Neural cell (in vitro differentiated cells): ENCODE measurements at regions not wholly inside any gene's neighbourhood (a gene's known extent, or its start where the extent isn't known, plus 50 kb on each side); places are given as distances from the start of the nearest gene placed in this dataset.

Source experiments
- H2AFZ ChIP-seq: fragments of 200-600, 300-800 bp; sonication (generic), shearing (Covaris generic); 2 replicates; pipeline ENCODE4 v1.6.0; 2014; ENCODE audit warnings: low read depth, mild to moderate bottlenecking, antibody characterized with exemption, low read length, moderate library complexity
- H3F3A ChIP-seq: fragments of 200-600 bp; shearing (Covaris generic); 2 replicates; pipeline ENCODE4 v1.6.1; 2016; ENCODE audit warnings: mild to moderate bottlenecking, moderate library complexity, mixed read lengths, antibody characterized with exemption, low read length; ENCODE audit not compliant: insufficient read depth, poor library complexity, severe bottlenecking
- H3K27ac ChIP-seq: fragments of 200-600, 300-800 bp; sonication (generic), shearing (Covaris generic); 2 replicates; pipeline ENCODE4 v1.5.1; 2014; ENCODE audit warnings: mild to moderate bottlenecking, low read length, moderate library complexity
- H3K27me3 ChIP-seq: fragments of 300-800, 200-600 bp; sonication (generic), shearing (Covaris generic); 2 replicates; pipeline ENCODE4 v1.6.0; 2014; ENCODE audit warnings: mild to moderate bottlenecking, low read depth, low read length, moderate library complexity; ENCODE audit not compliant: insufficient read depth
- H3K36me3 ChIP-seq: fragments of 300-800, 200-600 bp; sonication (generic), shearing (Covaris generic); 2 replicates; pipeline ENCODE4 v1.5.1; 2014; ENCODE audit warnings: mild to moderate bottlenecking, antibody characterized with exemption, low read length, moderate library complexity; ENCODE audit not compliant: insufficient read depth
- H3K4me2 ChIP-seq: fragments of 300-800, 200-600 bp; sonication (generic), shearing (Covaris generic); 2 replicates; pipeline ENCODE4 v1.6.0; 2014; ENCODE audit warnings: mild to moderate bottlenecking, low read length
- H3K4me3 ChIP-seq: fragments of 300-800, 200-600 bp; sonication (generic), shearing (Covaris generic); 2 replicates; pipeline ENCODE4 v1.5.1; 2014; ENCODE audit warnings: mild to moderate bottlenecking, low read length, moderate library complexity
- H3K79me2 ChIP-seq: fragments of 200-600 bp; shearing (Covaris generic); replicated peaks from 2 replicates; pipeline ENCODE4 v1.6.0; 2014; ENCODE audit warnings: mild to moderate bottlenecking, low read length, moderate library complexity; ENCODE audit not compliant: insufficient read depth
- H3K9ac ChIP-seq: fragments of 300-800, 200-600 bp; sonication (generic), shearing (Covaris generic); 2 replicates; pipeline ENCODE4 v1.6.1; 2016; ENCODE audit warnings: mild to moderate bottlenecking, low read length, mixed read lengths
- H3K9me2 ChIP-seq: fragments of 200-600 bp; shearing (Covaris generic); 2 replicates; pipeline ENCODE4 v1.6.1; 2016; ENCODE audit warnings: mild to moderate bottlenecking, low read length, mixed read lengths; ENCODE audit not compliant: insufficient read depth
- H3K9me3 ChIP-seq: fragments of 200-600, 300-800 bp; sonication (generic), shearing (Covaris generic); 2 replicates; pipeline ENCODE4 v1.6.1; 2016; ENCODE audit warnings: mild to moderate bottlenecking, mixed run types, low read length, moderate library complexity, mixed read lengths
- H4K20me1 ChIP-seq: fragments of 200-600 bp; shearing (Covaris generic); 2 replicates; pipeline ENCODE4 v1.6.1; 2016; ENCODE audit warnings: mild to moderate bottlenecking, mixed run types; ENCODE audit not compliant: insufficient read depth
- EP300 ChIP-seq: fragments of 450-650 bp; conservative IDR thresholded peaks from 2 replicates; pipeline ENCODE4 v1.6.1; 2014; ENCODE audit warnings: antibody characterized with exemption, mild to moderate bottlenecking, moderate library complexity; ENCODE audit not compliant: poor library complexity, severe bottlenecking
- EZH2 ChIP-seq: fragments of 200-600, 300-800 bp; shearing (Covaris generic), sonication (generic); IDR thresholded peaks from 2 replicates; pipeline ENCODE4 v1.6.1; 2014; ENCODE audit warnings: antibody characterized with exemption, low read length, borderline replicate concordance, mild to moderate bottlenecking; ENCODE audit not compliant: insufficient read depth, poor library complexity, severe bottlenecking
- MXI1 ChIP-seq: fragments of 450-650 bp; conservative IDR thresholded peaks from 2 replicates; pipeline ENCODE4 v1.6.1; 2014; ENCODE audit warnings: antibody characterized with exemption, mild to moderate bottlenecking; ENCODE audit not compliant: poor library complexity, severe bottlenecking
- POLR2AphosphoS5 ChIP-seq: IDR thresholded peaks from 2 replicates; pipeline ENCODE4 v1.6.1; 2012
- RAD21 ChIP-seq: fragments of 450-650 bp; conservative IDR thresholded peaks from 2 replicates; pipeline ENCODE4 v1.6.1; 2014; ENCODE audit warnings: antibody characterized with exemption, mild to moderate bottlenecking, moderate library complexity
- SMC3 ChIP-seq: fragments of 450-650 bp; conservative IDR thresholded peaks from 2 replicates; pipeline ENCODE4 v1.6.1; 2014; ENCODE audit warnings: antibody characterized with exemption, mild to moderate bottlenecking, moderate library complexity; ENCODE audit not compliant: poor library complexity
- TAF1 ChIP-seq: IDR thresholded peaks from 2 replicates; pipeline ENCODE4 v1.6.1; 2012; ENCODE audit warnings: low read depth
- TF ChIP-seq, protein P1 (sequence below): fragments of 450-650 bp; IDR thresholded peaks from 2 replicates; pipeline ENCODE4 v1.5.1; 2014; ENCODE audit warnings: antibody characterized with exemption, mild to moderate bottlenecking, moderate library complexity; ENCODE audit not compliant: poor library complexity, severe bottlenecking
- TF ChIP-seq, protein P2 (sequence below): IDR thresholded peaks from 2 replicates; pipeline ENCODE4 v1.6.1; 2012; ENCODE audit warnings: borderline replicate concordance

DNA sequence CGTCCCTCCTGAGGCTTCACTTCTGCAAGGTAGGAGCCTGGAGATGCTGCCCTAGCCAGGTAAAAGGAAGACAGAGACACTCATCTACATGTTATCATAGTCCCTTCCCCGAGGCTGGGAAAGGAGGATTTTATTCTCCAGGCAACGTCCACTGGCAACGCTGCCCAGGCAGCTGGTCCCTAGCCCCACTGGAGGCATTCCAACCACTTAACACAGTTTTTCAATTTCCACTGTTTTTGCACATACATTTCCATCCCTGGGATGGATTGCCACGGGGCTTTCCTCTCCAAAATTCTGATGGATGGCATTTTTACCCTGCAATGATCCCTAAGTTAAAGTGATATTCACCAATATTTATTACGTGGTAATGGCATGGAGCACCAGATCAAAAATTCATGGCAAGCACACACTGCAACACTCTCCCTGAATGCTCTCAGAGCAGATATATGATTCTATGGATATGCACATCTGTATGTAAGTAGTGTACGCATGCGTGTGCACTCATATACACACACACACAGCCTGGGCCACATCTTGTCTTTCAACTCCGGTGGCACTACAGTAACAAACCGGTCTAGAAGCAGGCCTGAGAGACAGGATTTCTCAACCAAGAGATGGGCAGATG lies 322.3 kb upstream of the TSHZ3 start:
- Histone ChIP-seq H3F3A (no peaks in the 10 kb centered on the region), H3K9ac (no peak overlapping the region), H2AFZ (no peak overlapping the region), H3K79me2 (no peaks in the 10 kb centered on the region), H3K4me3 (no peak overlapping the region), H3K4me2 (no peak overlapping the region), H3K9me3 (no peaks in the 10 kb centered on the region), H3K27me3 (no peaks in the 10 kb centered on the region), H3K9me2 (no peaks in the 10 kb centered on the region), H4K20me1 (no peaks in the 10 kb centered on the region), H3K27ac (no peak overlapping the region), H3K36me3 (no peaks in the 10 kb centered on the region)
- TF ChIP-seq SMC3, result no peak
- TF ChIP-seq MXI1, result no peak
- TF ChIP-seq POLR2AphosphoS5, result no peak
- TF ChIP-seq, protein P1, sequence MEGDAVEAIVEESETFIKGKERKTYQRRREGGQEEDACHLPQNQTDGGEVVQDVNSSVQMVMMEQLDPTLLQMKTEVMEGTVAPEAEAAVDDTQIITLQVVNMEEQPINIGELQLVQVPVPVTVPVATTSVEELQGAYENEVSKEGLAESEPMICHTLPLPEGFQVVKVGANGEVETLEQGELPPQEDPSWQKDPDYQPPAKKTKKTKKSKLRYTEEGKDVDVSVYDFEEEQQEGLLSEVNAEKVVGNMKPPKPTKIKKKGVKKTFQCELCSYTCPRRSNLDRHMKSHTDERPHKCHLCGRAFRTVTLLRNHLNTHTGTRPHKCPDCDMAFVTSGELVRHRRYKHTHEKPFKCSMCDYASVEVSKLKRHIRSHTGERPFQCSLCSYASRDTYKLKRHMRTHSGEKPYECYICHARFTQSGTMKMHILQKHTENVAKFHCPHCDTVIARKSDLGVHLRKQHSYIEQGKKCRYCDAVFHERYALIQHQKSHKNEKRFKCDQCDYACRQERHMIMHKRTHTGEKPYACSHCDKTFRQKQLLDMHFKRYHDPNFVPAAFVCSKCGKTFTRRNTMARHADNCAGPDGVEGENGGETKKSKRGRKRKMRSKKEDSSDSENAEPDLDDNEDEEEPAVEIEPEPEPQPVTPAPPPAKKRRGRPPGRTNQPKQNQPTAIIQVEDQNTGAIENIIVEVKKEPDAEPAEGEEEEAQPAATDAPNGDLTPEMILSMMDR, result no peak
- no peak for TF ChIP-seq EZH2
- TF ChIP-seq RAD21, result no peak
- no peak for TF ChIP-seq TAF1
- TF ChIP-seq, protein P2, sequence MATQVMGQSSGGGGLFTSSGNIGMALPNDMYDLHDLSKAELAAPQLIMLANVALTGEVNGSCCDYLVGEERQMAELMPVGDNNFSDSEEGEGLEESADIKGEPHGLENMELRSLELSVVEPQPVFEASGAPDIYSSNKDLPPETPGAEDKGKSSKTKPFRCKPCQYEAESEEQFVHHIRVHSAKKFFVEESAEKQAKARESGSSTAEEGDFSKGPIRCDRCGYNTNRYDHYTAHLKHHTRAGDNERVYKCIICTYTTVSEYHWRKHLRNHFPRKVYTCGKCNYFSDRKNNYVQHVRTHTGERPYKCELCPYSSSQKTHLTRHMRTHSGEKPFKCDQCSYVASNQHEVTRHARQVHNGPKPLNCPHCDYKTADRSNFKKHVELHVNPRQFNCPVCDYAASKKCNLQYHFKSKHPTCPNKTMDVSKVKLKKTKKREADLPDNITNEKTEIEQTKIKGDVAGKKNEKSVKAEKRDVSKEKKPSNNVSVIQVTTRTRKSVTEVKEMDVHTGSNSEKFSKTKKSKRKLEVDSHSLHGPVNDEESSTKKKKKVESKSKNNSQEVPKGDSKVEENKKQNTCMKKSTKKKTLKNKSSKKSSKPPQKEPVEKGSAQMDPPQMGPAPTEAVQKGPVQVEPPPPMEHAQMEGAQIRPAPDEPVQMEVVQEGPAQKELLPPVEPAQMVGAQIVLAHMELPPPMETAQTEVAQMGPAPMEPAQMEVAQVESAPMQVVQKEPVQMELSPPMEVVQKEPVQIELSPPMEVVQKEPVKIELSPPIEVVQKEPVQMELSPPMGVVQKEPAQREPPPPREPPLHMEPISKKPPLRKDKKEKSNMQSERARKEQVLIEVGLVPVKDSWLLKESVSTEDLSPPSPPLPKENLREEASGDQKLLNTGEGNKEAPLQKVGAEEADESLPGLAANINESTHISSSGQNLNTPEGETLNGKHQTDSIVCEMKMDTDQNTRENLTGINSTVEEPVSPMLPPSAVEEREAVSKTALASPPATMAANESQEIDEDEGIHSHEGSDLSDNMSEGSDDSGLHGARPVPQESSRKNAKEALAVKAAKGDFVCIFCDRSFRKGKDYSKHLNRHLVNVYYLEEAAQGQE, result no peak
- TF ChIP-seq EP300, result no peak

DNA sequence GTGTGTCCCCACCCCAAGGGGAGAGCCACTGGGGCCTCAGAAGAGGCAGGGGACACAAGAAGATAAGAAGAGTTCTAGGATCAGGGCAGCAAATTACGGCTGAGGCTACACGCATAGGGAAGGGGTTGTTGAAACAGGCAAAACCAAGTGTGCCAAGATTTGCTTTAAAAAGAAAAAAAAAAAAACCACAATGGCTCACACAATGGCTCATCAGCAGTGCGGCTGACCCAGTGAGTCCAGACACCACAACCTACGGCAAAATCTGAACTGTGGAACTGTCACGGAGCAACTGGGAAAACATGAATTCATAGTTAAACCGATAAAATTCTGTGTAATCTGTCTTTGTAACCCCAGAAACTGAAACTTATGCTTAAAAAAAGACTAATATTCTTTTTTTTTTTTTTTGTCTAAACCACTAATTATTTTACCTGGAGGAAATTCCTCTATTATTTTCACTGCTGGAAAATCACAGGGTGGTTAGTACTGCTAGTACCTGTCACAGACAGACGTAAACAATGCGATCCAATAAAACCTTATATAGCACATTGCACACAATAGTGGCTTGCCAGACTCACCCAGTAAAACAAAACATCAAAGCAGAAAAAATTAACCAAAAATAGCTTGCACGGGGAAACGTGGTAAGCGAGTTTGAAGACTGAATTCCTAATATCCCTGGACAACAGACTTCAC lies 325.4 kb upstream of the TSHZ3 start:
- no peaks in the 10 kb centered on the region for H3F3A ChIP-seq
- no peaks in the 10 kb centered on the region for H3K79me2 ChIP-seq
- TF ChIP-seq, protein P2, result no peak
- TF ChIP-seq SMC3 (no peak), POLR2AphosphoS5 (no peak), MXI1 (no peak), EP300 (no peak), RAD21 (no peak), TAF1 (no peak), EZH2 (no peak)
- TF ChIP-seq, protein P1, result no peak
- H3K4me2 ChIP-seq, result no peak overlapping the region
- H3K9ac ChIP-seq, result no peak overlapping the region
- H4K20me1 ChIP-seq, result no peaks in the 10 kb centered on the region
- no peaks in the 10 kb centered on the region for H3K9me3 ChIP-seq
- H3K27ac ChIP-seq, result no peak overlapping the region
- H2AFZ ChIP-seq, result no peak overlapping the region
- no peaks in the 10 kb centered on the region for H3K9me2 ChIP-seq
- H3K4me3 ChIP-seq, result no peak overlapping the region
- no peaks in the 10 kb centered on the region for H3K27me3 ChIP-seq
- no peaks in the 10 kb centered on the region for H3K36me3 ChIP-seq
